OCI-LY3 (cell line): ENCODE measurements at regions not wholly inside any gene's neighbourhood (a gene's known extent, or its start where the extent isn't known, plus 50 kb on each side); places are given as distances from the start of the nearest gene placed in this dataset.
A peak's percentile ranks its signal among the peaks of the same experiment; 100 is the strongest.

Source experiments
- H2AFZ ChIP-seq: fragments of 200-600, 300-600 bp; shearing (Covaris generic); 2 replicates; pipeline ENCODE4 v1.6.0; 2014; ENCODE audit warnings: antibody characterized with exemption, low read depth, low read length
- H3K27ac ChIP-seq: fragments of 200-600, 300-600 bp; sonication (generic); 2 replicates; pipeline ENCODE4 v1.5.1; 2014; ENCODE audit warnings: mild to moderate bottlenecking, low read length, moderate library complexity, mixed read lengths
- H3K27me3 ChIP-seq: fragments of 200-600, 300-600 bp; sonication (generic); 2 replicates; pipeline ENCODE4 v1.6.1; 2014; ENCODE audit warnings: low read depth, low read length, mixed read lengths
- H3K36me3 ChIP-seq: fragments of 200-600, 300-600 bp; sonication (generic); replicated peaks from 2 replicates; pipeline ENCODE3; 2014; ENCODE audit warnings: low read depth, low read length, mixed read lengths
- H3K4me1 ChIP-seq: fragments of 300-600, 200-600 bp; sonication (generic); 2 replicates; pipeline ENCODE4 v1.6.1; 2014; ENCODE audit warnings: low read length, mixed read lengths
- H3K4me2 ChIP-seq: fragments of 200-600, 300-600 bp; sonication (generic); 2 replicates; pipeline ENCODE4 v1.6.1; 2014; ENCODE audit warnings: low read length, mixed read lengths
- H3K4me3 ChIP-seq: fragments of 300-600, 200-600 bp; sonication (generic); 2 replicates; pipeline ENCODE4 v1.5.1; 2014; ENCODE audit warnings: antibody characterized with exemption, mild to moderate bottlenecking, low read length, moderate library complexity
- H3K79me2 ChIP-seq: fragments of 300-600, 200-600 bp; shearing (Covaris generic); 2 replicates; pipeline ENCODE4 v1.6.1; 2014; ENCODE audit warnings: mild to moderate bottlenecking, low read length, mixed read lengths
- H3K9ac ChIP-seq: fragments of 300-600, 200-600 bp; shearing (Covaris generic); 2 replicates; pipeline ENCODE4 v1.6.0; 2014; ENCODE audit warnings: mild to moderate bottlenecking, low read length, moderate library complexity
- H3K9me3 ChIP-seq: fragments of 200-600, 300-600 bp; shearing (Covaris generic); 2 replicates; pipeline ENCODE4 v1.6.1; 2014; ENCODE audit warnings: low read length, mixed read lengths; ENCODE audit not compliant: insufficient read depth
- H4K20me1 ChIP-seq: fragments of 200-600, 300-600 bp; sonication (generic); 2 replicates; pipeline ENCODE4 v1.6.1; 2016; ENCODE audit warnings: low read length, mixed read lengths; ENCODE audit not compliant: insufficient read depth
- EZH2phosphoT487 ChIP-seq: fragments of 200-600 bp; shearing (Covaris generic); IDR thresholded peaks from 2 replicates; pipeline ENCODE4 v1.6.1; 2018; ENCODE audit warnings: antibody characterized with exemption, mixed run types, low read depth
- TF ChIP-seq, protein P1 (sequence below): fragments of 200-600, 300-600 bp; sonication (generic); IDR thresholded peaks from 2 replicates; pipeline ENCODE4 v1.5.1; 2014; ENCODE audit warnings: antibody characterized with exemption, low read length, low read depth

DNA sequence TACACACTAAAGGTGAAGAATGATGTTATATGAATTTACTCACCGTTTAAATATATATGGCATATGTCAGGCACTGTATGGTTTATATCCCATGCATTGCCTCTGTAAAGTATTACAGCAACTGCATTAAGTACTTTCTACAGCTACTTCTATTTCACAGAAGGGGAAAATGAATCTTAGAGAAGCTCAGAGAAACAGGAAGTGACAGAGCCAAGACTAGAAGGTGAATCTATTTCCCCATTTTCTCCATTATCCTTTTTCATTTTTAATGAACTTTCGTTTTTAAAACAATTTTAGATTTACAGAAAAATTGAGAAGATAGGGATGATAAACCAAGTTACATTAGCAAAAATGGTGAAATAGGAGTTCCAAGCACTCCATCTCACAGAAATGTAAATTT is 863.3 kb downstream of the UQCRFS1 start:
- peaks cover 11% of the 10 kb centered on the region; the same call in 1 of the 2 replicates for H3K27me3 ChIP-seq
- no peaks in the 10 kb centered on the region; the same call in 1 of the 2 replicates for H3K9me3 ChIP-seq
- no peaks in the 10 kb centered on the region for H4K20me1 ChIP-seq

DNA sequence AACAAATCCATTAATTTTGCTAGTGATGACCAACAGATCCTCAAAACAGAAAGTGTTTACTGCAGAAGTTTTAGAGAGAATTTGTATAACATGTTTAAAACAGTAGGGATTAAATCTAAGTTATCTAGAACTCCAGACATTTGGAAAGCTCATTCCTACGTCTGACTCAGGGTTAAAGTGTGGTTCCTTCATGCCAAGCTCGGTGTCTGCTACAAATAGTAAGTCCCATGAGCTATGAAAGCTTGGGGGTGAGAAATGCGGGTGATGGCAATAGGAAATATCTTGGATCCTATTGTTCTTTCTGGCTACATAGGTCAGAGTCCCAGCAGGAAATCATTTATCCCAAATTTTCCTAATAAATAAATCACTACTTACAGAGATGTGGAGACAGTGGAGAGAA is 867.1 kb downstream of the UQCRFS1 start:
- H4K20me1 ChIP-seq: no peaks in the 10 kb centered on the region

More for the DNA sequence above, 863.3 kb downstream of the UQCRFS1 start:
- no peak for TF ChIP-seq EZH2phosphoT487
- TF ChIP-seq, protein P1, sequence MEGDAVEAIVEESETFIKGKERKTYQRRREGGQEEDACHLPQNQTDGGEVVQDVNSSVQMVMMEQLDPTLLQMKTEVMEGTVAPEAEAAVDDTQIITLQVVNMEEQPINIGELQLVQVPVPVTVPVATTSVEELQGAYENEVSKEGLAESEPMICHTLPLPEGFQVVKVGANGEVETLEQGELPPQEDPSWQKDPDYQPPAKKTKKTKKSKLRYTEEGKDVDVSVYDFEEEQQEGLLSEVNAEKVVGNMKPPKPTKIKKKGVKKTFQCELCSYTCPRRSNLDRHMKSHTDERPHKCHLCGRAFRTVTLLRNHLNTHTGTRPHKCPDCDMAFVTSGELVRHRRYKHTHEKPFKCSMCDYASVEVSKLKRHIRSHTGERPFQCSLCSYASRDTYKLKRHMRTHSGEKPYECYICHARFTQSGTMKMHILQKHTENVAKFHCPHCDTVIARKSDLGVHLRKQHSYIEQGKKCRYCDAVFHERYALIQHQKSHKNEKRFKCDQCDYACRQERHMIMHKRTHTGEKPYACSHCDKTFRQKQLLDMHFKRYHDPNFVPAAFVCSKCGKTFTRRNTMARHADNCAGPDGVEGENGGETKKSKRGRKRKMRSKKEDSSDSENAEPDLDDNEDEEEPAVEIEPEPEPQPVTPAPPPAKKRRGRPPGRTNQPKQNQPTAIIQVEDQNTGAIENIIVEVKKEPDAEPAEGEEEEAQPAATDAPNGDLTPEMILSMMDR: no peak
- Histone ChIP-seq H3K27ac (peak overlapping the region; percentile 31), H2AFZ (peak overlapping the region; percentile 28; the same call in 1 of the 2 replicates), H3K4me1 (peaks cover 29% of the 10 kb centered on the region), H3K9ac (no peak overlapping the region), H3K79me2 (no peaks in the 10 kb centered on the region), H3K4me3 (no peak overlapping the region; the same call in 1 of the 2 replicates), H3K4me2 (peak overlapping the region; percentile 37), H3K36me3 (no peaks in the 10 kb centered on the region)

DNA sequence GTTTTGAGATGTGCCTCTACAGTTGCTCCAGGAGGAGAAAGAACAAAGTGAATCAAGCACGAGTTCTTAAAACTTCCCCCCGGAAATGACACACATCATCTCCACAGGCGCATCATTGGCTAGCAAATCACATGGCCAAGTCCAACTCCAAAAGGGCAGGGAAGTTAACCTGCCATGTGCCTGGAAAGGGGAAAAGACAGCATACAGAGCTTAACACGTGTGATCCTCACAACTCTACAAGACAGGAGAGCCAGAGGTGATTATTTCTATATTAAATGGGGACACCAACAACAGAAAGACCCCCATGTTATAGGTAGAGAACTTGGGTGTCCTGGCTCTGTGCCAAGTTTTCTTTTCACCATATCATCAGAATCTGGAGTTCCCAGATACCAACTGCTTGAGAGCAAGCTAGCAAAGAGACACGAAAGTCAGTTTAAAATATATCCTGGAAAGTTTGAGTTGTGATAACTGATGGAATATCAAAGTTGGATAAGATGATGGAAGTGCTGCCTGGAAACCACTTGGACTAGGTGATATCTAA is 871.1 kb downstream of the UQCRFS1 start:
- H3K27ac ChIP-seq: no peak overlapping the region
- H3K36me3 ChIP-seq: no peaks in the 10 kb centered on the region
- peaks cover 28% of the 10 kb centered on the region; the same call in 1 of the 2 replicates for H3K27me3 ChIP-seq
- H4K20me1 ChIP-seq: no peaks in the 10 kb centered on the region
- H3K4me2 ChIP-seq: no peak overlapping the region
- no peak overlapping the region for H2AFZ ChIP-seq
- peaks cover 15% of the 10 kb centered on the region for H3K4me1 ChIP-seq
- H3K79me2 ChIP-seq: no peaks in the 10 kb centered on the region
- TF ChIP-seq EZH2phosphoT487: no peak
- TF ChIP-seq, protein P1: no peak
- no peaks in the 10 kb centered on the region for H3K9me3 ChIP-seq
- H3K4me3 ChIP-seq: no peak overlapping the region
- H3K9ac ChIP-seq: no peak overlapping the region

More for the DNA sequence above, 867.1 kb downstream of the UQCRFS1 start:
- Histone ChIP-seq H3K4me2 (no peak overlapping the region), H3K79me2 (no peaks in the 10 kb centered on the region), H3K36me3 (no peaks in the 10 kb centered on the region), H3K9ac (no peak overlapping the region), H3K9me3 (no peaks in the 10 kb centered on the region), H3K4me3 (no peak overlapping the region), H2AFZ (no peak overlapping the region), H3K27ac (no peak overlapping the region), H3K27me3 (peaks cover 26% of the 10 kb centered on the region; the same call in 1 of the 2 replicates), H3K4me1 (peaks cover 34% of the 10 kb centered on the region)
- TF ChIP-seq, protein P1: no peak
- TF ChIP-seq EZH2phosphoT487: no peak

DNA sequence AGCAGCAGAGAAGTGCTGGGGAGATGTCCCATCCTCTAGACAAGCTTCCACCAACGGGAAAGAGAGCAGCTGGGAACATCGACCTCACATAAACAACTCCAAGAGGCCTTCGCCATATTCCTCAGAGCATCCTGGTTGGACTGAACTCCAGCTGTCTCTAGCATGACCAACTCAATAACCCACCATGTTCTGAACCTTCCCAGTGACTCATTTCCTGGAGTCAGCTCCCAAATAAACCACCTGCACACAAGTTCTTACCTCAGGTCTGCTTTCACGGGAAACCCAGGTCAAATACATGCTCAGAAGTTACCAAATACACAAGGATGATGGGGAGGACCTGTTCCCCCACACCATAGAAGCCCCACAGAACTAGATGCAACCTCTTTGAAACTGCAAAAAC is 878.5 kb downstream of the UQCRFS1 start:
- no peak overlapping the region for H2AFZ ChIP-seq
- no peak overlapping the region for H3K9ac ChIP-seq

More for the DNA sequence above, 878.5 kb downstream of the UQCRFS1 start:
- no peaks in the 10 kb centered on the region for H3K4me1 ChIP-seq
- no peak overlapping the region for H3K4me3 ChIP-seq
- H3K27ac ChIP-seq: no peak overlapping the region
- H3K79me2 ChIP-seq: no peaks in the 10 kb centered on the region
- H4K20me1 ChIP-seq: no peaks in the 10 kb centered on the region
- H3K4me2 ChIP-seq: no peak overlapping the region
- TF ChIP-seq EZH2phosphoT487: no peak
- TF ChIP-seq, protein P1: no peak
- 0 out of 2 replicates have a peak, but pooled peaks cover 3% of the 10 kb centered on the region for H3K27me3 ChIP-seq
- no peaks in the 10 kb centered on the region for H3K36me3 ChIP-seq
- H3K9me3 ChIP-seq: no peaks in the 10 kb centered on the region
